ENCODE measurements at regions not wholly inside any gene's neighbourhood (a gene's known extent, or its start where the extent isn't known, plus 50 kb on each side); places are given as distances from the start of the nearest gene placed in this dataset.
"Not testable (repeated sequence)": the region's sequence is repeated elsewhere in the genome, so short reads cannot be mapped to it uniquely, and the experiment has no call there.

GRCh38 chr4:111957116-111957515 is 188.1 kb upstream of the FAM241A start:
- no peaks in the 10 kb centered on the region for H3K9me3 Mint-ChIP-seq
- H3K4me3 Mint-ChIP-seq = no peak overlapping the region
- no peaks in the 10 kb centered on the region for H3K4me1 Mint-ChIP-seq
- H3K27me3 Mint-ChIP-seq (ENCODE audit: low read depth) = no peaks in the 10 kb centered on the region
- H3K27ac Mint-ChIP-seq = no peak overlapping the region
- H3K36me3 Mint-ChIP-seq (ENCODE audit: low read depth) = no peaks in the 10 kb centered on the region
- no peak for TF ChIP-seq CTCF (IDR thresholded peaks at IDR 0.05; ENCODE audit: unreplicated experiment in 3 of 3)

DNA sequence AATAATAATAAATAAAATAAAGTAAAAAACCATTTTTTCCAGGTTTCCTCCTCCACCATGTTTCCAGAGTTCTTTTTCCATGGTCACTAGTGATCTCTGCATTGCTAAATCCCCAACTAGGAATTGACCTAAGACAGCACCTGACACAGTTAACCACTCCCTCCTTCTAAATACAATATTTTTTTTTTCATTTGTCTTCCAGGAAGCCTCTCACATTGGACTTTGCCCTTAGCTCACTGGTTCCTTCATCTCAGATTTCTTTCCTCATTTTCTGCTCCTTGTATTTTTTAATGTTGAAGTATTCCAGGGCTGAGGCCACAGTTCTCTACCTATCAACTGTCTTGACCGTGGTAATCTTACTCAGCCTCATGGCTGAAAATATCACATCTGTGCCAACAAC is 187.3 kb upstream of the FAM241A start:
- H3K27ac Mint-ChIP-seq = no peak overlapping the region
- H3K27me3 Mint-ChIP-seq (ENCODE audit: low read depth) = no peaks in the 10 kb centered on the region
- no peak for TF ChIP-seq CTCF (IDR thresholded peaks at IDR 0.05; ENCODE audit: unreplicated experiment in 3 of 3)
- no peak overlapping the region for H3K4me3 Mint-ChIP-seq
- no peaks in the 10 kb centered on the region for H3K36me3 Mint-ChIP-seq (ENCODE audit: low read depth)
- H3K9me3 Mint-ChIP-seq = no peaks in the 10 kb centered on the region
- H3K4me1 Mint-ChIP-seq = no peaks in the 10 kb centered on the region

GRCh38 chr4:111959222-111959621 is 186.0 kb upstream of the FAM241A start:
- no peaks in the 10 kb centered on the region for H3K36me3 Mint-ChIP-seq (ENCODE audit: low read depth)
- H3K27ac Mint-ChIP-seq = no peak overlapping the region
- H3K4me1 Mint-ChIP-seq = no peaks in the 10 kb centered on the region
- TF ChIP-seq CTCF (IDR thresholded peaks at IDR 0.05; ENCODE audit: unreplicated experiment in 3 of 3) = no peak
- no peaks in the 10 kb centered on the region for H3K27me3 Mint-ChIP-seq (ENCODE audit: low read depth)
- no peaks in the 10 kb centered on the region for H3K9me3 Mint-ChIP-seq
- no peak overlapping the region for H3K4me3 Mint-ChIP-seq

DNA sequence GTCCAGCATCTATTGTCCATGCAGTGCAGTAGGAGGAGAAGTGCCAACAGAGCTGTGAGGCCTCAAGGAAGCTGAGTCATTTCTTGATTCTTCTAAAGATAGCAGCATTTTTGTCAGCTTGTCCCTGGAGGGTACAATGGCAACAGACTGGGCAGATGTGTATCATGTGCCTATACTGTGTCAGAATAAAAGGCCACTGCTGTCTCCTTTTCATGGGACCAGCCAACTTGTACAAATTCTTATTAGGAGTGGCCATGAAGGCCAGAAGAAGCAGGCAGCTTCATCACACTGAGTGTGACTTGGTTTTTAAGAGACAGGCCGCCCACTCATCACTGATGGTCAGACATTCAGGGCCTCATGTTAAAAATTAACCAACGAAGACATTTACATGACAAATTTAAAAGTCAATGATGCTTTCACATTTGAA is 185.0 kb upstream of the FAM241A start:
- Mint-ChIP-seq H3K27me3 (ENCODE audit: low read depth) (no peaks in the 10 kb centered on the region), H3K36me3 (ENCODE audit: low read depth) (no peaks in the 10 kb centered on the region), H3K27ac (no peak overlapping the region), H3K9me3 (peaks cover 2% of the 10 kb centered on the region), H3K4me1 (no peaks in the 10 kb centered on the region), H3K4me3 (no peak overlapping the region)
- no peak for TF ChIP-seq CTCF (IDR thresholded peaks at IDR 0.05; ENCODE audit: unreplicated experiment in 3 of 3)

- H3K9me3 Mint-ChIP-seq; H3K27ac Mint-ChIP-seq; H3K36me3 Mint-ChIP-seq (ENCODE audit: low read depth); H3K4me3 Mint-ChIP-seq; H3K27me3 Mint-ChIP-seq (ENCODE audit: low read depth); H3K4me1 Mint-ChIP-seq: not testable (repeated sequence)
Observed at GRCh38 chr4:111961026-111961425, 184.2 kb upstream of the FAM241A start.

- no peaks in the 10 kb centered on the region for H3K36me3 Mint-ChIP-seq (ENCODE audit: low read depth)
- no peaks in the 10 kb centered on the region for H3K27me3 Mint-ChIP-seq (ENCODE audit: low read depth)
- H3K9me3 Mint-ChIP-seq = peaks cover 2% of the 10 kb centered on the region
- H3K27ac Mint-ChIP-seq = no peak overlapping the region
- H3K4me1 Mint-ChIP-seq = no peaks in the 10 kb centered on the region
- no peak for TF ChIP-seq CTCF (IDR thresholded peaks at IDR 0.05; ENCODE audit: unreplicated experiment in 3 of 3)
- no peak overlapping the region for H3K4me3 Mint-ChIP-seq
Observed at GRCh38 chr4:111961809-111962208, 183.4 kb upstream of the FAM241A start.
